ENCODE measurements at regions not wholly inside any gene's neighbourhood (a gene's known extent, or its start where the extent isn't known, plus 50 kb on each side); places are given as distances from the start of the nearest gene placed in this dataset.
"Not testable (repeated sequence)": the region's sequence is repeated elsewhere in the genome, so short reads cannot be mapped to it uniquely, and the experiment has no call there.

DNA sequence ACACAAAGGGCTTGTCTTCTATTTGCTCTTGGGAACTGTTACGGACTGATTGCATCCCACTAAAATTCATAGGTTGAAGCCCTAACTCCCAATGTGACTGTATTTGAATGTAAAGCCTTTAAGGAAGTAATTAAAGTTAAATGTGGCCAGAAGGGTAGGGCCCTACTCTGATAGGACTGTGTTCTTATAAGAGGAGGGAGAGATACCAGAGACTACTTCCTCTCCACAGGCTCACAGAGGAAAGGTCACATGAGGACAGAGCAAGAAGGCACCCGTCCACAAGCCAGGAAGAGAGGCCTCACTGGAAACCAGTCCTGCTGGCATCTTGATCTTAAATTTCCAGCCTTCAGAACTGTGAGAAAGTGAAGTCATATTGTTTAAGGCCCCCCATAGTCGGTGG lies 211.9 kb downstream of the CDH26 start:
- H3K4me3 Mint-ChIP-seq (ENCODE audit: low read depth) = no peak overlapping the region

DNA sequence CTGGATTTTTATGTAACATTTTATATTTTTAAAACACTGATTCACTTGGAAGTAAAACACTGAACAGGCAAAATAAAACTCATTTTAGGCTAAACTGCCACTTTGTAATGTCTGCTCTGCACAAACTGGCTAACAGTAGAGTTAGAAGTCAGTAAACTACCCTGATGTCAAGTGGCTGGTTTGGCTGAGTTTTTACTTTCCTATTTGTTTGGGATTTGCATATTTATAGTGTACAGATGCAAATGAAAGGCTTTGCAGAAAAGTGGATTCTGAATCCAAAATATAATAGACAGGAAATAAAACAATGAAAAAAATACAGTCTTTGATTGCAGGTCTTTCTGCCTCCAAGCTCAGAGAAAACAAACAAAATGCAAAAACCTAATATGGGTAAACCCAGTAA lies 213.1 kb downstream of the CDH26 start:
- no peaks in the 10 kb centered on the region for H3K36me3 Mint-ChIP-seq (ENCODE audit: low read depth)
- H3K27me3 Mint-ChIP-seq (ENCODE audit: low read depth) = no peaks in the 10 kb centered on the region
- intact Hi-C loops (cut with micrococcal nuclease) = loop anchor here (10.0 kb wide), 1 partner anchor 57 kb away; no protein-coding TSS in a partner anchor
- no peak overlapping the region for H3K4me3 Mint-ChIP-seq (ENCODE audit: low read depth)
- DNase-seq (ENCODE audit: low spot score) = no peak
- H3K27ac Mint-ChIP-seq = no peak overlapping the region
- H3K9me3 Mint-ChIP-seq = no peaks in the 10 kb centered on the region
- H3K4me1 Mint-ChIP-seq (ENCODE audit: low read depth) = no peaks in the 10 kb centered on the region

More for the DNA sequence above, 211.9 kb downstream of the CDH26 start:
- intact Hi-C loops (cut with micrococcal nuclease) = loop anchor here (10.0 kb wide), 1 partner anchor 55 kb away; no protein-coding TSS in a partner anchor
- DNase-seq (ENCODE audit: low spot score) = no peak
- H3K27ac Mint-ChIP-seq = no peak overlapping the region
- no peaks in the 10 kb centered on the region for H3K27me3 Mint-ChIP-seq (ENCODE audit: low read depth)
- no peaks in the 10 kb centered on the region for H3K9me3 Mint-ChIP-seq
- H3K36me3 Mint-ChIP-seq (ENCODE audit: low read depth) = no peaks in the 10 kb centered on the region
- no peaks in the 10 kb centered on the region for H3K4me1 Mint-ChIP-seq (ENCODE audit: low read depth)

DNA sequence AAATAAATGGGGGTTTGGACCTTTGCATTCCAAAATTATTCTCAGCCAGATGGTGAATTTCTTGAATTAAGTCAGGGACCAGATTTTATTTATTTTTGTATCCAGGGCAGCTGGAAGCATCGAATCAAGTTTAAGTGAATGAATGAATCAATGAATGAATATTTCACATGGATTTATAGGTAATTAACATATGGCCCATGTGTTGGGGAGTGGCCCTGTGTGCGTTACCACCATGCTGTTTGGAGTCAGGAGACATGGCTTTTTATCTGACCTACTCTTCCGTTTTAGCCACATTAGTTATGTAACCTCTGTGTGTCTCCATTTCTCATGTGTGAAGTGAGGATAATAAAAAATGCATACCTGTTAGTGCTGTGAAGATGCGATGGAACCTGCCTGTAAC lies 213.5 kb downstream of the CDH26 start:
- no peak for DNase-seq (ENCODE audit: low spot score)
- intact Hi-C loops (cut with micrococcal nuclease) = loop anchor here (10.0 kb wide), 1 partner anchor 57 kb away; no protein-coding TSS in a partner anchor
- H3K36me3 Mint-ChIP-seq (ENCODE audit: low read depth) = no peaks in the 10 kb centered on the region
- no peak overlapping the region for H3K27ac Mint-ChIP-seq
- no peaks in the 10 kb centered on the region for H3K9me3 Mint-ChIP-seq
- H3K4me1 Mint-ChIP-seq (ENCODE audit: low read depth) = no peaks in the 10 kb centered on the region
- H3K27me3 Mint-ChIP-seq (ENCODE audit: low read depth) = no peaks in the 10 kb centered on the region
- H3K4me3 Mint-ChIP-seq (ENCODE audit: low read depth) = no peak overlapping the region

DNA sequence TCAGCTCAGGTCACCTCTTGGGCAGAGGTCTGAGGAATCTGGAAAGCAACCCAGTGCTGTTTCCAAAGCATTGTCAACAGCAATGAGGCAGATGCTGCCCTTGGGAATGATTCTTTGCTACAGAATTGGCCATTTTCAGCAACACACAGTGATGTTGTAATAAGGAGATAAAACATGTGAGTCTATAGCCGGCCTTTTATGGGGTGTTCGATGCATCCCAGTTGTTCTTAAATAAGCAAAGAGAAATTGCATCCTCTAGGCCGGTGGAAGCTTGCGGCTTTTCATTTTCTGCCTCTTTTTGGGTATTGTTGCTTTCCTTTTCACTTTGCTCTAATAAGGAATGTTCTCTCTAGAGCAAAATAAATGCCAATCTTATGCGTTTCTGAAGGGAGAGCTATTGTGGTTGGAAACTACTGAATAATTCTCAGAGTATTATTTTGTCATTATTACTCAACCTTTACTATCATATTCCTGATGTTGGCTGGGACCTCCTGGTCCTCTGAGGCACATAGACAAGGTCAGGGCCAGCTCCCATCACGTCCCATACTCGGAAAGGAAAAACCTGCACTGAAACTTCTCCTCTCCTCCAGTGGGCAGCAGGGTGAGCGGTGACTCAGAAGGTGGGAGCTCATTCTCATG lies 214.2 kb downstream of the CDH26 start:
- Mint-ChIP-seq H3K4me1 (ENCODE audit: low read depth) (no peaks in the 10 kb centered on the region), H3K9me3 (no peaks in the 10 kb centered on the region), H3K27me3 (ENCODE audit: low read depth) (no peaks in the 10 kb centered on the region), H3K27ac (no peak overlapping the region), H3K4me3 (ENCODE audit: low read depth) (no peak overlapping the region), H3K36me3 (ENCODE audit: low read depth) (no peaks in the 10 kb centered on the region)
- DNase-seq (ENCODE audit: low spot score) = no peak
- intact Hi-C loops (cut with micrococcal nuclease) = loop anchor here (10.0 kb wide), 1 partner anchor 58 kb away; no protein-coding TSS in a partner anchor

DNA sequence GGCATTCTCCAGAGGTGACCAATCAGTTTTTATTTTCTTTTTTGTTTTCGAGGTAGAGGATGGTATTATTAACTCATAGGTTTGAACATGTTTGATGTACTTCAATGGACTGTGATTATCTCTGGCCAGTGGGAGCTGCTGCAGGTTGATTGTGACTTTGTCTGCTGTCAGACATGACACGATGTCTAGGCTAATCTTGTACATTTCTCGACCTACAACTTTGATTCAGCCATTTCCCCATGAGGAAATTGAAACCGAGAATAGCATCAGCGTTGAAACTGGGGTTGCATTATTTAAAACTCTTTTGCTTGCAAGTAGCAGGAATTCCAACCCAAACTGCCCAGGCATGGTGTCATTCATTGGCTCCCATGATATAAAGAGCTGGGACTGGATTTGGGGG lies 218.9 kb downstream of the CDH26 start:
- no peaks in the 10 kb centered on the region for H3K36me3 Mint-ChIP-seq (ENCODE audit: low read depth)
- intact Hi-C loops (cut with micrococcal nuclease) = loop anchor here (10.0 kb wide), 1 partner anchor 62 kb away; no protein-coding TSS in a partner anchor
- no peak for DNase-seq (ENCODE audit: low spot score)
- H3K27me3 Mint-ChIP-seq (ENCODE audit: low read depth) = no peaks in the 10 kb centered on the region
- H3K4me1 Mint-ChIP-seq (ENCODE audit: low read depth) = no peaks in the 10 kb centered on the region
- H3K4me3 Mint-ChIP-seq (ENCODE audit: low read depth) = no peak overlapping the region
- H3K9me3 Mint-ChIP-seq = no peaks in the 10 kb centered on the region
- H3K27ac Mint-ChIP-seq = no peak overlapping the region

DNA sequence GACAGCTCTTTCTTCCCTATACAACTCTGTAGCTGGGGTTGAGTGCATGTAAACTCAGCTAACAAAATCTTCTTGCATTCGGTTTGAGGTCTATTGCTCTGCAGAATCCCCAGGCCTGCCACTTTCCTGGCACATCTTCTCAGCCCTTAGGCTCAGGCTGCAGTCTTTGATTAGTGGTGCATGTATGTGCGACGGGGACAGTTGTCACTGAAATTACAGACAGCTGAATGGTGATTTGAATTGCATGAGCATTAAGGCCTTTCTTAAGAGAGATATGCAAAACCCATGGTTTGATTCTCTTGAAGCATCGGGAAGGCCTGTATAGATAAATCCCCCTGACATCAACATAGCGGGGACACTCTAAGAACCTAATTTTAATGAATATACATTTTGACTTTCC lies 222.8 kb downstream of the CDH26 start:
- DNase-seq (ENCODE audit: low spot score) = no peak
- no peaks in the 10 kb centered on the region for H3K9me3 Mint-ChIP-seq
- intact Hi-C loops (cut with micrococcal nuclease) = no loop called here
- H3K4me1 Mint-ChIP-seq (ENCODE audit: low read depth) = no peaks in the 10 kb centered on the region
- H3K36me3 Mint-ChIP-seq (ENCODE audit: low read depth) = no peaks in the 10 kb centered on the region
- no peaks in the 10 kb centered on the region for H3K27me3 Mint-ChIP-seq (ENCODE audit: low read depth)
- H3K4me3 Mint-ChIP-seq (ENCODE audit: low read depth) = no peak overlapping the region
- no peak overlapping the region for H3K27ac Mint-ChIP-seq

DNA sequence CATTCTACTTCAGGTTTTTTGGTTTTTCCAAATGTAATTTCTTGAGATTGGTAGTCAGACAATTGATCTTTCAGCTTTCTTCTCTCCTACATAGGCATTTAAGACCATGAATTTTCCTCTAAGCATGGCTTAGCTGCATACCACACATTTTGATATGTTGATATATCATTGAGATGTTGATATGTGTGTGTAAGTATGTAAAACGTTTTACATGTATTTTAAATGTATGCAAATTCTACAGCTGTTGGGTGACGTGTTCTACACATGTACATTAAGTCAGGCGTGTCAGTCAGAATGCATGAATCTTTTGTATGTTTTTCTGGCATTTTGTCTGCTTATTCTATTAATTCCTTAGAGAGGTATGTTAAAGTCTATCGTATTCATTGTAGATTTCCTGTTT lies 228.2 kb downstream of the CDH26 start:
- DNase-seq (ENCODE audit: low spot score) = no peak
- Mint-ChIP-seq H3K27me3 (ENCODE audit: low read depth) (no peaks in the 10 kb centered on the region), H3K27ac (no peak overlapping the region), H3K36me3 (ENCODE audit: low read depth) (no peaks in the 10 kb centered on the region), H3K9me3 (no peaks in the 10 kb centered on the region), H3K4me1 (ENCODE audit: low read depth) (no peaks in the 10 kb centered on the region), H3K4me3 (ENCODE audit: low read depth) (no peak overlapping the region)
- intact Hi-C loops (cut with micrococcal nuclease) = no loop called here

DNA sequence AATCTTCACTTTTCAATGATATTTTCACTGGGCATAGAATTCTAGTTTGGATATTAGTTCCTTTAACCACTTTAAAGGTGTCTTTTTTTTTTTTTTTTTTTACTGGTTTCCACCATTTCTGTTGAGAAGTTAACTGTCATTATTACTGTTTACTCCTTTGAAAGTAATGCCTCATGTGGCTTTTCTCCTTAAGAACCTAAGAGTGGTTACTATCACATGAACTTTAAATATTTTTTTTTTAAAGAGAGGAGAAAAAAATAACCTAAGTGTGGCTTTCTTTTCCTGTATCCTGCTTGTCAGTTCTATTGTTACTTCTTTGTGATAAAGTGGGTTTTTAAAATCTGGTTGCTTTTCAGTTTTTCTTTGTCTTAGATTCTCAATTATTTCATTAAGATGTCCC lies 229.5 kb downstream of the CDH26 start:
- intact Hi-C loops (cut with micrococcal nuclease) = no loop called here
- H3K4me1 Mint-ChIP-seq (ENCODE audit: low read depth) = no peaks in the 10 kb centered on the region
- DNase-seq (ENCODE audit: low spot score) = no peak
- H3K9me3 Mint-ChIP-seq = no peaks in the 10 kb centered on the region
- no peaks in the 10 kb centered on the region for H3K36me3 Mint-ChIP-seq (ENCODE audit: low read depth)
- no peak overlapping the region for H3K27ac Mint-ChIP-seq
- H3K4me3 Mint-ChIP-seq (ENCODE audit: low read depth) = no peak overlapping the region
- H3K27me3 Mint-ChIP-seq (ENCODE audit: low read depth) = no peaks in the 10 kb centered on the region

DNA sequence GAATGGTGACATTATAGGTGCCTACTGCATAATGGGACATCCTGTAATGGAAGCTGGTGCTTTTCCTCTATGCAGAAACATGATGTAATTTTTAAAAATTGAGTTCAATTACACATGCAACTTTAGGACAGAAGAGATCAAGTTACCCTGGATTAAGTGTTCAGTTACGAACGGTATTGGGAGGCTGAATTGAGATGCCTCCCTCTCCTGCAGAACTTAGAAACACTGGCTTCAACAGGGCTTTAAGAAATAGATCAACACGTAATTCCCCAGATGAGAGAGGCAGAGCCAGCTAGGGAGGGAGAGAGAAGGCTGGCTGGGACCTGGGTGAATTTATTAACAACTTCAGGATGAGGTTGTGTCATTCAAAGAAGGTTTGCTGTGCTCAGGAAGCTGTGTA lies 232.8 kb downstream of the CDH26 start:
- Mint-ChIP-seq H3K9me3 (peaks cover 4% of the 10 kb centered on the region), H3K36me3 (ENCODE audit: low read depth) (no peaks in the 10 kb centered on the region), H3K4me3 (ENCODE audit: low read depth) (no peak overlapping the region), H3K4me1 (ENCODE audit: low read depth) (no peaks in the 10 kb centered on the region), H3K27ac (no peak overlapping the region), H3K27me3 (ENCODE audit: low read depth) (no peaks in the 10 kb centered on the region)
- intact Hi-C loops (cut with micrococcal nuclease) = no loop called here
- DNase-seq (ENCODE audit: low spot score) = no peak

DNA sequence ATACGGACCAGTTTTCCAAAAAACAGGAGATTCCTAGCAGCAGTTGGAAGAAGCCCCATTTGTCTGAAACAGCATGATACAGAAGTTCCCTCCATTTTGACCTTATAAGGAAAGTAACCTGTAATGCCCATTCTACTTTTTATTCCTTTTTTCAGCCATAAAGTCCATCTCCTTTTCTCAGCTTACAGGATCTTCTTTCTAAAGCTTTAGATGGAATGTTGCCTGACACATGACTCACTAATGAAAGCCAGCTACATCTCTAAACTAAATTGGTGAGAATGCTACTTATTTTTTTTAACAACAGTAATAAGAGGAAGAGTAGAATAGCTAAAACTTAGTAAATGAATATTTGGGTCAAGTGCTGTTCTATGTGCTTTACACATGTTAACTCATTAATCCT lies 234.1 kb downstream of the CDH26 start:
- DNase-seq (ENCODE audit: low spot score) = no peak
- peaks cover 4% of the 10 kb centered on the region for H3K9me3 Mint-ChIP-seq
- H3K4me3 Mint-ChIP-seq (ENCODE audit: low read depth) = no peak overlapping the region
- H3K36me3 Mint-ChIP-seq (ENCODE audit: low read depth) = no peaks in the 10 kb centered on the region
- intact Hi-C loops (cut with micrococcal nuclease) = no loop called here
- H3K27ac Mint-ChIP-seq = no peak overlapping the region
- no peaks in the 10 kb centered on the region for H3K4me1 Mint-ChIP-seq (ENCODE audit: low read depth)
- no peaks in the 10 kb centered on the region for H3K27me3 Mint-ChIP-seq (ENCODE audit: low read depth)

DNA sequence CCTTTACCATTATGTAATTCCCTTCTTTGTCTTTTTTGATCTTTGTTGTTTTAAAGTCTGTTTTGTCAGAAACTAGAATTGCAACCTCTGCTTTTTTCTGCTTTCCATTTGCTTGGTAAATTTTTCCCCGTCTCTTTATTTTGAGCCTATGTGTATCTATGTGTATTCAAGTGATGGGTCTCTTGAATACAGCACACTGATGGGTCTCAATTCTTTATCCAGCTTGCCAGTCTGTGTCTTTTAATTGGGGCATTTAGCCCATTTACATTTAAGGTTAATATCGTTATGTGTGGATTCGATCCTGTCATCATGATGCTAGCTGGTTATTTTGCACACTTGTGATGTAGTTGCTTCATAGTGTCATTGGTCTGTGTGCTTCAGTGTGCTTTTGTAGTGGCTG lies 240.9 kb downstream of the CDH26 start:
- H3K4me1 Mint-ChIP-seq (ENCODE audit: low read depth); intact Hi-C loops (cut with micrococcal nuclease); H3K27ac Mint-ChIP-seq; H3K27me3 Mint-ChIP-seq (ENCODE audit: low read depth); H3K4me3 Mint-ChIP-seq (ENCODE audit: low read depth); H3K36me3 Mint-ChIP-seq (ENCODE audit: low read depth); DNase-seq (ENCODE audit: low spot score): not testable (repeated sequence)
- H3K9me3 Mint-ChIP-seq = peaks cover 11% of the 10 kb centered on the region

DNA sequence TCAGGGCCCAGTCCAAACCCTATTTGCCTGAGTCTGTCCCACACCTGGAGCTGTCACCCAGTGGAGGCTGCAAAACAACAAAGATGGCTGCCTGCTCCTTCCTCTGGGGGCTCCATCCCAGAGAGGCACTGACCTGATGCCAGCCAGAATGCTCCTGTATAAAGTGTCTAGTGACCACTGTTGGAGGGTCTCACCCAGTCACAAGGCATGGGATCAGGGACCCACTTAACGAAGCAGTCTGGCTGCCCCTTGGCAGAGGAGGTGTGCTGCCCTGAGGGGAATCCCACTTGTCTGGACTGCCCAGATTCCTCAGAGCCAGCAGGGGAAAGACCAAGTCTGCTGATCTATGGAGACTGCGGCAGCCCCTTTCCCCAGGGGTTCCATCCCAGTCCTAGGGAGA lies 241.6 kb downstream of the CDH26 start:
- Mint-ChIP-seq H3K27me3 (ENCODE audit: low read depth) (no peaks in the 10 kb centered on the region), H3K27ac (no peak overlapping the region), H3K4me1 (ENCODE audit: low read depth) (no peaks in the 10 kb centered on the region), H3K36me3 (ENCODE audit: low read depth) (no peaks in the 10 kb centered on the region), H3K4me3 (ENCODE audit: low read depth) (no peak overlapping the region), H3K9me3 (peaks cover 11% of the 10 kb centered on the region)
- intact Hi-C loops (cut with micrococcal nuclease) = no loop called here
- no peak for DNase-seq (ENCODE audit: low spot score)

DNA sequence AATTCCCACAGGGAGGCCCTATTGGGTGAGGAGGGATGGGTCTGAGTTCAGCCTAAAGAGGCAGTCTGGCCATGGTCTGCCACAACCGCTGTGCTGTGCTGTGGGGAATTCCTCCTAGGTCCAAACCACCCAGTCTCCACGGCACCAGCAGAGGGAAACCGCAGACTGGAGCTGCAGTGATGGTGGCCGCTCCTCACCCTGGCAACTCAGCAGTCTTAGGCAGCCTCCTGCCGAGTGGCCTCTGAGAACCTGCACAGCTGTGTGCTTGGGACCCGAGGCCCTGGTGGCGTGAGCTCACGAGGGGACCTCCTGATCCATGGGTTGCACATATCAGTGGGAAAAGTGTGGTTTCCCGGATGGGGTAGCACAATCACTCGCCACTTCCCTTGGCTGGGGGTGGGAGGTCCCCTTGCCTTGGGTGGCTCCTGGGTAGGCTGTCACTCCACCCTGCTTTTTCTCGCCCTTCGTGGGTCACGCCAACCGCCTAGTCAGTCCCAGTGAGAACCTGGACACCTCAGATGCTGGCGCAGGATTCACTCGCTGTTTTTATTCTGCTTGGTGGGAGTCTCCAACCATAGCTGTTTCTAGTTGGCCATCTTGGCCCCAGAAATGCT lies 242.2 kb downstream of the CDH26 start:
- no peak overlapping the region for H3K4me3 Mint-ChIP-seq (ENCODE audit: low read depth)
- H3K27me3 Mint-ChIP-seq (ENCODE audit: low read depth) = no peaks in the 10 kb centered on the region
- no peak overlapping the region for H3K27ac Mint-ChIP-seq
- DNase-seq (ENCODE audit: low spot score) = no peak
- H3K36me3 Mint-ChIP-seq (ENCODE audit: low read depth) = no peaks in the 10 kb centered on the region
- H3K9me3 Mint-ChIP-seq = peaks cover 9% of the 10 kb centered on the region
- intact Hi-C loops (cut with micrococcal nuclease) = no loop called here
- no peaks in the 10 kb centered on the region for H3K4me1 Mint-ChIP-seq (ENCODE audit: low read depth)
